BJ (cell line): ENCODE measurements at regions not wholly inside any gene's neighbourhood (a gene's known extent, or its start where the extent isn't known, plus 50 kb on each side); places are given as distances from the start of the nearest gene placed in this dataset.

Experiments
- CTCF ChIA-PET: fragments of 350-600 bp; formaldehyde crosslinking; extraction: SDS; loops from one replicate; lab custom pipeline; 2021; ENCODE audit warnings: antibody characterized with exemption, inconsistent platforms; lab: Yijun Ruan, JAX
- POLR2A ChIA-PET: fragments of 300-600 bp; sonication (Branson Sonifier 250); formaldehyde crosslinking; extraction: SDS; loops from one replicate; lab custom pipeline; 2021; ENCODE audit warnings: antibody characterized with exemption; lab: Charles Lee
- DNase-seq: peaks from one replicate; pipeline ENCODE4 v3.0.0-alpha.2; 2011; ENCODE audit warnings: low read depth
- H3K27me3 ChIP-seq: 2 replicates; pipeline ENCODE4 v1.6.0; 2011; ENCODE audit warnings: low read length; ENCODE audit not compliant: control insufficient read depth, insufficient read depth
- H3K36me3 ChIP-seq: 2 replicates; pipeline ENCODE4 v1.5.1; 2011; ENCODE audit warnings: low read length; ENCODE audit not compliant: control insufficient read depth, insufficient read depth
- H3K4me3 ChIP-seq: 2 replicates; pipeline ENCODE4 v1.5.1; 2011; ENCODE audit warnings: low read depth, mild to moderate bottlenecking, control low read depth, low read length
- TF ChIP-seq, protein P1 (sequence below): IDR thresholded peaks from 2 replicates; pipeline ENCODE4 v1.5.1; 2011; ENCODE audit warnings: low read depth, mild to moderate bottlenecking, control low read depth, inconsistent platforms, low read length, moderate library complexity; ENCODE audit not compliant: insufficient read depth

DNA sequence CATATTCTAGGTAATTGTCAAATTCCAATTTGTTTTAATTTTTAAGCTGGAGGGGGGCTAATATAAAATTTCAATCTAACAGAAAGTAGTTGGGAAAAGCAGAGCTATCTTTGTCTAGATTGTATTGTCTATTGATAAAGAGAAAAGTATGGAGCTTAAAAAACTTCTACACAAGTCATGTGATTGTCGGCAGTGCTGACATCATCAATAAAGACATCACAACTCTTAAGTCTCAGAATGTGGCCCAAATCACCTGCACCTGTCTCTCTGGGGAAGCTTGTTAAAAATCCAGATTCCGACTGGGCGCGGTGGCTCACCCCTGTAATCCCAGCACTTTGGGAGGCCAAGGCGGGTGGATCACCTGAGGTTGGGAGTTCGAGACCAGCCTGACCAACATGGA is 333.8 kb downstream of the RASEF start:
- DNase-seq = no peak
- TF ChIP-seq, protein P1, sequence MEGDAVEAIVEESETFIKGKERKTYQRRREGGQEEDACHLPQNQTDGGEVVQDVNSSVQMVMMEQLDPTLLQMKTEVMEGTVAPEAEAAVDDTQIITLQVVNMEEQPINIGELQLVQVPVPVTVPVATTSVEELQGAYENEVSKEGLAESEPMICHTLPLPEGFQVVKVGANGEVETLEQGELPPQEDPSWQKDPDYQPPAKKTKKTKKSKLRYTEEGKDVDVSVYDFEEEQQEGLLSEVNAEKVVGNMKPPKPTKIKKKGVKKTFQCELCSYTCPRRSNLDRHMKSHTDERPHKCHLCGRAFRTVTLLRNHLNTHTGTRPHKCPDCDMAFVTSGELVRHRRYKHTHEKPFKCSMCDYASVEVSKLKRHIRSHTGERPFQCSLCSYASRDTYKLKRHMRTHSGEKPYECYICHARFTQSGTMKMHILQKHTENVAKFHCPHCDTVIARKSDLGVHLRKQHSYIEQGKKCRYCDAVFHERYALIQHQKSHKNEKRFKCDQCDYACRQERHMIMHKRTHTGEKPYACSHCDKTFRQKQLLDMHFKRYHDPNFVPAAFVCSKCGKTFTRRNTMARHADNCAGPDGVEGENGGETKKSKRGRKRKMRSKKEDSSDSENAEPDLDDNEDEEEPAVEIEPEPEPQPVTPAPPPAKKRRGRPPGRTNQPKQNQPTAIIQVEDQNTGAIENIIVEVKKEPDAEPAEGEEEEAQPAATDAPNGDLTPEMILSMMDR = no peak
- Histone ChIP-seq H3K27me3 (no peaks in the 10 kb centered on the region), H3K4me3 (no peak overlapping the region), H3K36me3 (no peaks in the 10 kb centered on the region)
- CTCF ChIA-PET = no interaction called here
- POLR2A ChIA-PET = no interaction called here

DNA sequence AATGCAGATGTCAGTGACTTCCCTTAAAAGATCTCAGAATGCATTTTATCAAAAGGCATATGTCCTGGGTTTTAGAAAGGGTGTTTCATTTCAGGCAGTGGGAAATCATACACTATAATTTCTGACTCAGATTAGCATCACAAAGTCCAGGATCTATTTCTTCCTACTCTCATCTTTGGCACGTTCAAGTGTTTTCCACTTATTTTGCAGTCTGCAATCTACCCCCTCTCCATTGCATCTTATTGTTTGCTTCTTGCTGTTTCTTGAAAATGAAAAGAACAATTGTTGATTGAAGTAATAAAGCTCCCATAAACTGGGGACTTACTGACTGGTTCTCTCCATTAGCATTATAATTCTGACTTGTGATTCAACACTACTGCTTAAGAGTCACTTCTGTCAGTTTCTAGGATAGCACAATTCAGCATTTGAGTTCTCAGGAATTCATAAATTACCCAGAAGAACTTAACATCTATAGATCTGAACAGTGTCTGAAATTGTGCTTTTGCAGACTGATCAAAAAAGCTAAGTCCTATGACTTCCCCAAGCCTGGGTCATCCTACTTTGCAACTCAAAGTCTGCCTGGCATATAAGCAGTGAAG is 332.9 kb downstream of the RASEF start:
- CTCF ChIA-PET = no interaction called here
- Histone ChIP-seq H3K4me3 (no peak overlapping the region), H3K27me3 (no peaks in the 10 kb centered on the region), H3K36me3 (no peaks in the 10 kb centered on the region)
- POLR2A ChIA-PET = no interaction called here
- TF ChIP-seq, protein P1 = no peak
- no peak for DNase-seq

DNA sequence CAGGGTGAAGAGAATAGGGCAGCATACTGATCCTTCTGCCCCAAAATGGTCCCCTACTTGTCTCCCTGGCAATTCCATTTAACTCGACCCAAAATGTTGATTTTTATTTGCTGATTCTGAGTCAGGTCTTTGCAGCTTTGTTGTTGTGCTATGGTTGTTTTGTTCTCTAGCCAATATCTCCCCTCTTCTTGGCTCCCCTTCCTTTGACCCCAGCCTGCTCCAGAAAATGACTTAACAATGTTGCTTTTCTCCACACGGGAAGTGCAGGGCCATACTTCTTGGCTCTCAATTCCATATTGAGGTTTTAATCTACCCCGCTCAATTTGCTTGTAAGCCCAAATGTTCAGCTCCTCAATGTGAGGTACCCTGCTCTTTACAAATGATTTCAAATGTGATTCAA is 330.0 kb downstream of the RASEF start:
- no peak overlapping the region for H3K4me3 ChIP-seq
- ChIA-PET POLR2A (no interaction called here), CTCF (no interaction called here)
- TF ChIP-seq, protein P1 = no peak
- DNase-seq = no peak
- no peaks in the 10 kb centered on the region for H3K27me3 ChIP-seq
- H3K36me3 ChIP-seq = no peaks in the 10 kb centered on the region

DNA sequence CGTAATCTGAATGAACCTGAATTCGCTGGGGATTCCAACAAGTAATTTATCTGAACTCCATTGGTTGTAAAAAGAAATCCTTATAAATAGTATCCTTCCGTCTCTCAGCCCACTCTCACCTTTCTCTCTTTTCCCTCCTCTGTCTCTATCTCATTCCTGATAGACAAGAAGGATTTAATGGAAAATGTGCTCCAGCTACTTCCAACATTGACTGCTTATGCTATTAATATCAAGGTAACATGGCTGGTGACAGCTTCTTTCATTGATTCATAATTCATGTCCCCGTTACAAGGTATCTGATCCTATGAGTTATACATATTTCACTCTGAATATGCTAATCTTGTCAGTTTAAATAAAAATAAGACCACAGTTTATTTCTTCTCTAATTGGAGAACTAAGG is 326.8 kb downstream of the RASEF start:
- Histone ChIP-seq H3K36me3 (no peaks in the 10 kb centered on the region), H3K27me3 (no peaks in the 10 kb centered on the region), H3K4me3 (no peak overlapping the region)
- TF ChIP-seq, protein P1 = no peak
- no peak for DNase-seq
- ChIA-PET CTCF (no interaction called here), POLR2A (no interaction called here)

DNA sequence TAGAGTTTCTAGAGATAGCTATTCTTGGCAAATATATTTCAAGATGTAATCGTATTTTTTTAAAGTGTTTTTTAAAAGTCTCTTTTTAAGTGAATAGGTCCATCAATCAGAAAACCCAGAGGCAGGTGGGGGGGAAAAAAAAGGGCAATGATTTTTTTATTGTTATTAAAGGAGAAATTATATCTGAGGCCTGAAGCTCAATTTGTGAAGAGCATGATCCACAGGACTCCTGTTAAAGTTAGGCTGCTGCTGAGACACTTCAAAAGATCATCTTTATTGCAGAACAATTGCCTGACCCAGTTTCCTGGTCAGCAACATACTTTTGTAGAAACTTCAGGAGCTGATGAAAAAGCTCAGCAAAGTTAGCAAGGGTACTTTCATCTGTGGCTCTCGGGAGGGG is 326.2 kb downstream of the RASEF start:
- ChIA-PET POLR2A (no interaction called here), CTCF (no interaction called here)
- TF ChIP-seq, protein P1 = no peak
- Histone ChIP-seq H3K4me3 (no peak overlapping the region), H3K36me3 (no peaks in the 10 kb centered on the region), H3K27me3 (no peaks in the 10 kb centered on the region)
- DNase-seq = no peak
